C4-2B (cell line): ENCODE measurements at regions not wholly inside any gene's neighbourhood (a gene's known extent, or its start where the extent isn't known, plus 50 kb on each side); places are given as distances from the start of the nearest gene placed in this dataset.

Experiments
- CTCF ChIP-seq: fragments of 450-650 bp; conservative IDR thresholded peaks from 2 replicates; pipeline ENCODE4 v1.5.1; 2017; ENCODE audit warnings: mild to moderate bottlenecking
- ZFX ChIP-seq: fragments of 450-650 bp; IDR thresholded peaks from 2 replicates; pipeline ENCODE4 v1.6.1; 2017

GRCh38 chr10:109698086-109698485 is 225.2 kb downstream of the XPNPEP1 start:
- no peak for TF ChIP-seq CTCF
- TF ChIP-seq ZFX: no peak
